HepG2 (cell line): ENCODE measurements at regions not wholly inside any gene's neighbourhood (a gene's known extent, or its start where the extent isn't known, plus 50 kb on each side); places are given as distances from the start of the nearest gene placed in this dataset.

Source experiments
- ASH2L ChIP-seq: fragments of 300-600, 200-600 bp; sonication (generic); IDR thresholded peaks from 2 replicates; pipeline ENCODE4 v1.7.0; 2017; ENCODE audit warnings: low read depth, mild to moderate bottlenecking, moderate library complexity, mixed read lengths, low read length; ENCODE audit not compliant: insufficient read length
- CHCHD3 ChIP-seq: sonication (generic); formaldehyde crosslinking; IDR thresholded peaks from 2 replicates; pipeline ENCODE4 v1.8.0; 2022; ENCODE audit warnings: mild to moderate bottlenecking, missing genetic modification reagents, moderate library complexity
- FOSL1 ChIP-seq: sonication (generic); formaldehyde crosslinking; IDR thresholded peaks from 2 replicates; pipeline ENCODE4 v1.9.0; 2021; ENCODE audit warnings: missing genetic modification reagents, borderline replicate concordance
- FOXM1 ChIP-seq: sonication (generic); formaldehyde crosslinking; IDR thresholded peaks from 2 replicates; pipeline ENCODE4 v1.5.0; 2020; ENCODE audit warnings: missing genetic modification reagents
- GATA4 ChIP-seq: sonication (generic); IDR thresholded peaks from 2 replicates; pipeline ENCODE4 v1.6.1; 2016; ENCODE audit warnings: antibody characterized with exemption, low read depth, borderline replicate concordance
- HNF1A ChIP-seq, 2 experiments: sonication (generic) in 1 of 2; formaldehyde crosslinking in 1 of 2; IDR thresholded peaks; 2 replicates each; pipeline versions ENCODE4 v1.4.0 to v1.6.1; 2016 to 2020; ENCODE audit warnings: borderline replicate concordance in 1 of 2, low read depth in 1 of 2, mild to moderate bottlenecking in 1 of 2, missing genetic modification reagents in 1 of 2
- HOXD1 ChIP-seq: sonication (generic); formaldehyde crosslinking; IDR thresholded peaks from 2 replicates; pipeline ENCODE4 v1.5.0; 2020; ENCODE audit warnings: missing genetic modification reagents
- KDM1A ChIP-seq: IDR thresholded peaks from 2 replicates; pipeline ENCODE4 v1.6.1; 2016; ENCODE audit warnings: missing compliant biosample characterization
- MAF1 ChIP-seq: sonication (generic); formaldehyde crosslinking; IDR thresholded peaks from 2 replicates; pipeline ENCODE4 v1.5.0; 2020; ENCODE audit warnings: missing genetic modification reagents, borderline replicate concordance
- NR2F6 ChIP-seq, 2 experiments: IDR thresholded peaks; 2 replicates each; pipeline ENCODE4 v1.6.1; 2016; ENCODE audit warnings: antibody characterized with exemption in 1 of 2, mild to moderate bottlenecking in 1 of 2
- PCBP1 ChIP-seq: fragments of 200-400 bp; formaldehyde crosslinking; IDR thresholded peaks from 2 replicates; pipeline ENCODE4 v1.6.1; 2017; ENCODE audit warnings: mild to moderate bottlenecking, low read depth, low read length, borderline replicate concordance
- SMARCC2 ChIP-seq: fragments of 450-650 bp; IDR thresholded peaks from 2 replicates; pipeline ENCODE4 v1.6.1; 2017; ENCODE audit warnings: antibody characterized with exemption, mild to moderate bottlenecking
- TCF7 ChIP-seq: sonication (generic); IDR thresholded peaks from 2 replicates; pipeline ENCODE4 v1.6.1; 2016; ENCODE audit warnings: antibody characterized with exemption, low read depth
- ZHX1 ChIP-seq: sonication (generic); formaldehyde crosslinking; IDR thresholded peaks from 2 replicates; pipeline ENCODE4 v1.8.1; 2022; ENCODE audit warnings: low read depth, mild to moderate bottlenecking, missing genetic modification reagents
- ZMYM4 ChIP-seq: sonication (generic); formaldehyde crosslinking; IDR thresholded peaks from 2 replicates; pipeline ENCODE4 v1.8.1; 2023; ENCODE audit warnings: mild to moderate bottlenecking, missing genetic modification reagents
- ZNF512B ChIP-seq: sonication (generic); formaldehyde crosslinking; IDR thresholded peaks from 2 replicates; pipeline ENCODE4 v1.5.1; 2020; ENCODE audit warnings: missing genetic modification reagents, mild to moderate bottlenecking, borderline replicate concordance
- ZNF678 ChIP-seq: sonication (generic); formaldehyde crosslinking; IDR thresholded peaks from 2 replicates; pipeline ENCODE4 v1.4.0; 2020; ENCODE audit warnings: mild to moderate bottlenecking, missing genetic modification reagents
- ZNF776 ChIP-seq: sonication (generic); formaldehyde crosslinking; IDR thresholded peaks from 2 replicates; pipeline ENCODE4 v1.4.0; 2020; ENCODE audit warnings: mild to moderate bottlenecking, missing genetic modification reagents
- ZNF782 ChIP-seq: sonication (generic); formaldehyde crosslinking; IDR thresholded peaks from 2 replicates; pipeline ENCODE4 v1.4.0; 2020; ENCODE audit warnings: missing genetic modification reagents, mild to moderate bottlenecking, borderline replicate concordance
- ZSCAN21 ChIP-seq: sonication (generic); formaldehyde crosslinking; IDR thresholded peaks from 2 replicates; pipeline ENCODE4 v1.8.0; 2022; ENCODE audit warnings: mild to moderate bottlenecking, missing genetic modification reagents, moderate library complexity, borderline replicate concordance

GRCh38 chr3:81300324-81300927 lies 461.0 kb downstream of the GBE1 start (continued):
- peak; percentile 83; the same call in 1 of the 2 replicates for TF ChIP-seq ZNF512B (CRISPR knock-in tag)
- TF ChIP-seq ZNF782 (CRISPR knock-in tag), result no peak
- no peak for TF ChIP-seq ZNF776 (CRISPR knock-in tag)
- peak; percentile 96 for TF ChIP-seq GATA4
- TF ChIP-seq FOXM1 (CRISPR knock-in tag), result no peak
- peak; percentile 100 for TF ChIP-seq TCF7
- TF ChIP-seq SMARCC2, result peak; percentile 88; the same call in 1 of the 2 replicates
- TF ChIP-seq ZHX1 (CRISPR knock-in tag), result 0 out of 2 replicates have a peak, but pooled peaks have one; percentile 42
- peak; percentile 87 for TF ChIP-seq ZMYM4 (CRISPR knock-in tag)
- peak; percentile 97 for TF ChIP-seq FOSL1 (CRISPR knock-in tag)
- peak; percentile 65; the same call in 1 of the 2 replicates for TF ChIP-seq ZSCAN21 (CRISPR knock-in tag)
- peak; percentile 90 for TF ChIP-seq HNF1A (IDR thresholded peaks at IDR 0.05; ENCODE audit: low read depth)
- TF ChIP-seq HNF1A (CRISPR knock-in tag; IDR thresholded peaks at IDR 0.05; ENCODE audit: borderline replicate concordance), result peak; percentile 90; the same call in 1 of the 2 replicates
- peak; percentile 74 for TF ChIP-seq ASH2L
- peak; percentile 67; the same call in 1 of the 2 replicates for TF ChIP-seq MAF1 (CRISPR knock-in tag)
- TF ChIP-seq HOXD1 (CRISPR knock-in tag), result peak; percentile 99
- peak; percentile 99 for TF ChIP-seq KDM1A (CRISPR knock-in tag)
- no peak for TF ChIP-seq PCBP1
- TF ChIP-seq CHCHD3 (CRISPR knock-in tag), result peak; percentile 28; the same call in 1 of the 2 replicates
- TF ChIP-seq NR2F6 (IDR thresholded peaks at IDR 0.05), result peak; percentile 99
- peak; percentile 95 for TF ChIP-seq NR2F6 (CRISPR knock-in tag; IDR thresholded peaks at IDR 0.05)
- no peak for TF ChIP-seq ZNF678 (CRISPR knock-in tag)
